ENCODE measurements at regions not wholly inside any gene's neighbourhood (a gene's known extent, or its start where the extent isn't known, plus 50 kb on each side); places are given as distances from the start of the nearest gene placed in this dataset.

GRCh38 chr1:232134365-232134764 lies 495.6 kb downstream of the SIPA1L2 start:
- TF ChIP-seq CTCF (IDR thresholded peaks at IDR 0.05 in 8 of 11, conservative IDR thresholded peaks at IDR 0.05 in 3 of 11) (no peak), POLR2A (IDR thresholded peaks at IDR 0.05) (no peak)
